Heart right ventricle (tissue), 16 donors: ENCODE measurements at regions not wholly inside any gene's neighbourhood (a gene's known extent, or its start where the extent isn't known, plus 50 kb on each side); places are given as distances from the start of the nearest gene placed in this dataset.
A peak's percentile ranks its signal among the peaks of the same experiment; 100 is the strongest.

Experiments used
- ATAC-seq, 8 donors: fragments of 200-7000 bp; cut with Tn5 transposase; one replicate each; pipeline ENCODE4 v1.9.1; 2020; ENCODE audit warnings: mild to moderate bottlenecking in 8 of 8, moderate library complexity in 8 of 8, moderate number of reproducible peaks in 1 of 8
- DNase-seq, 2 donors: peaks; one replicate each; pipeline ENCODE4 v3.0.0-alpha.2; 2020
- H3K27ac ChIP-seq, 10 donors: fragments of 200-600 bp; sonication (generic) in 2 of 10; one replicate each; pipeline versions ENCODE4 v1.5.0 to v1.8.0; 2020 to 2022; ENCODE audit warnings: mild to moderate bottlenecking in 3 of 10
- H3K27me3 ChIP-seq, 7 donors: fragments of 200-600 bp; one replicate each; pipeline ENCODE4 v1.8.0; 2021 to 2022; ENCODE audit warnings: mild to moderate bottlenecking in 2 of 7
- H3K36me3 ChIP-seq, 9 donors: fragments of 200-600 bp; sonication (generic) in 1 of 9; one replicate each; pipeline versions ENCODE4 v1.5.0 to v1.8.0; 2020 to 2022; ENCODE audit warnings: mild to moderate bottlenecking in 2 of 9
- H3K4me1 ChIP-seq, 9 donors: fragments of 200-600 bp; sonication (generic) in 1 of 9; one replicate each; pipeline versions ENCODE4 v1.5.0 to v1.8.0; 2020 to 2022; ENCODE audit warnings: mild to moderate bottlenecking in 4 of 9
- H3K4me3 ChIP-seq, 10 donors: fragments of 200-600 bp; sonication (generic) in 2 of 10; one replicate each; pipeline versions ENCODE4 v1.5.0 to v1.8.0; 2020 to 2022; ENCODE audit warnings: mild to moderate bottlenecking in 7 of 10, moderate library complexity in 2 of 10
- H3K9me3 ChIP-seq, 11 donors: fragments of 200-600 bp in 10 of 11; sonication (generic) in 2 of 11; one replicate each; pipeline versions ENCODE4 v1.5.0 to v1.8.0; 2013 to 2022; ENCODE audit warnings: mild to moderate bottlenecking in 2 of 11, control low read depth in 1 of 11, moderate library complexity in 1 of 11
- CTCF ChIP-seq, 9 donors: fragments of 200-600 bp; sonication (generic) in 2 of 9; IDR thresholded peaks; one replicate each; pipeline versions ENCODE4 v1.5.0 to v1.8.0; 2021 to 2022; ENCODE audit warnings: antibody characterized with exemption in 9 of 9, mild to moderate bottlenecking in 5 of 9, moderate library complexity in 1 of 9
- WGBS, 2 donors: extraction: QIAGEN DNeasy Blood & Tissue Kit; methylation state at CpG; one replicate each; pipeline ENCODE4 v1.1.7; 2013; ENCODE audit warnings: inconsistent platforms in 1 of 2; 5-methylcytosine and 5-hydroxymethylcytosine counted together
- intact Hi-C, 10 donors: fragments of 100-400 bp; cut with DNase I; formaldehyde crosslinking; loops; one replicate each; pipeline versions ENCODE4 v1.11.1 to v1.14.2; 2022
- donor health status: Arrhythmogenic right ventricular cardiomyopathy.
- donor health status: ischemic (EF 13 %, LVEDD 7.1; RV severe dilation, severe dysfunction).
- donor health status: healthy with polysubstance abuse.
- donor health status: DM: no; HTN: yes; CAD: no.
- donor health status: DM: no; HTN: no; CAD: no.
- donor health status: ischemic (EF 25% LVEDD 6.9; RV normal size, moderate dysfunction).
- donor health status: ischemic (EF 25% LVEDD 5.7; RV mildly dilated, moderate dysfunction).
- donor health status: healthy.
- donor health status: DM: yes; HTN: yes; CAD: no.
- donor health status: Ischemic cardiomyopathy.
- donor health status: ischemic (EF 35%, LVEDD 5.7; RV mildly dilated, moderate dysfunction).
- donor health status: nonischemic (EF 11% LVEDD 7.7; RV severe dilation, severe dysfunction).
- donor health status: DM: yes; HTN: yes; CAD: no.
- donor health status: PGD.
- donor health status: ischemic (EF 29% LVEDD 5.4; RV normal size, mild dysfunction).
- donor health status: nonischemic (EF 23%, LVEDD 6.1; RV moderate dilation, normal function).

- Histone ChIP-seq H3K27ac (peak overlapping the region in 9 of 10 donors; percentile 26 to 72 (median 53)), H3K9me3 (no peaks in the 10 kb centered on the region), H3K4me3 (peak overlapping the region in 4 of 10 donors; percentile 1 to 22 (median 17)), H3K36me3 (no peaks in the 10 kb centered on the region), H3K4me1 (peaks cover 11 to 34% (median 28%) of the 10 kb centered on the region in 9 donors), H3K27me3 (peaks cover 0 to 27% (median 4%) of the 10 kb centered on the region in 7 donors)
- 30 to 41% methylated on average over 26 of the region's 26 CpGs for WGBS, 2 donors
- DNase-seq, result peak; percentile 41 to 45
- TF ChIP-seq CTCF (IDR thresholded peaks at IDR 0.05), result no peak
- intact Hi-C loops, result no loop called here
- ATAC-seq, result peak; percentile 75 to 94 (median 90)
These were observed 232.0 kb downstream of the ENGASE start for GRCh38 chr17:79306424-79307318.

DNA sequence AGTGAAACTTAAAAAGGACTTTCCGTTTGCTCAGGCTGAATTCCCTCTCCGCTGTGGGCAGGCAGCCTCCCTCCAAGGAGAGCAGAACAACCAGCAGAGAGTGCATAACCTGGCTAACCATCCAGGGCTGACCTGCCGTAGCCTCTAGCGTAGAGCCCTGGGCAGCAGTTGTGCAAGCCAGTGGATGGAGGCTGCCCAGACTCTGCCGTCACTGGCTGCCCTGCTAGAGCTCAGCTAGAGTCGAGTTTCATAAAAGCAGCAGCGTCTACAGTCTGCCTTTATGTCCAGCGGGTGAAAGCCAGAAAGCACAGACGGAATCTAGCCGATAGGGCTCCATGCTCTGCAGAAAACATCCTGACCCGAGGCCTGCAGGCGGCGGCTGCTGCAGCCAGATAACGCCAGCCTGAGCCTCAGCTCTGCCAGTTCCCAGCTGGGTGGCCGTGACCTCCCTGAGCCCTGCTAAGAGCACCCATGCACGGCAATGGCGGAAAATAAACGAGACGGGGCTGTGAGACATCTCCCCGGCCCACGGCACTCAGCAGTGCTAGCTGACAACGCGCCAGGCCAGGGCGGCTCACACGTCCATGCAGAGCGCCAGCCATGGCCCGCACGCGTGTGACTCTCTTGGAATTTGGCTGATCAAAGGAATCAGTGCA lies 231.3 kb downstream of the ENGASE start:
- ATAC-seq (peak; percentile 20 to 86 (median 70)), DNase-seq (peak; percentile 6 to 26)
- Histone ChIP-seq H3K27me3 (peaks cover 0 to 23% (median 4%) of the 10 kb centered on the region in 7 donors), H3K27ac (peak overlapping the region in 9 of 10 donors; percentile 26 to 72 (median 53)), H3K4me3 (peak overlapping the region in 5 of 10 donors; percentile 1 to 22 (median 16)), H3K9me3 (no peaks in the 10 kb centered on the region), H3K4me1 (peaks cover 11 to 34% (median 28%) of the 10 kb centered on the region in 9 donors), H3K36me3 (no peaks in the 10 kb centered on the region)
- TF ChIP-seq CTCF (IDR thresholded peaks at IDR 0.05), result peak in 1 of 9 donors; percentile 14
- WGBS, 2 donors, result 39 to 45% methylated on average over 29 of the region's 29 CpGs
- intact Hi-C loops, result no loop called here

- Histone ChIP-seq H3K9me3 (no peaks in the 10 kb centered on the region), H3K27me3 (peaks cover 0 to 23% (median 5%) of the 10 kb centered on the region in 7 donors), H3K4me1 (peaks cover 11 to 34% (median 28%) of the 10 kb centered on the region in 9 donors), H3K36me3 (no peaks in the 10 kb centered on the region), H3K27ac (peak overlapping the region in 4 of 10 donors; percentile 53 to 72 (median 58)), H3K4me3 (no peak overlapping the region)
- intact Hi-C loops, result no loop called here
- no peak for ATAC-seq
- TF ChIP-seq CTCF (IDR thresholded peaks at IDR 0.05), result no peak
- DNase-seq, result no peak
- 51 to 52% methylated on average over 10 of the region's 10 CpGs for WGBS, 2 donors
These were observed 230.7 kb downstream of the ENGASE start for GRCh38 chr17:79305376-79305767.

- DNase-seq, result no peak
- intact Hi-C loops, result no loop called here
- TF ChIP-seq CTCF (IDR thresholded peaks at IDR 0.05), result no peak
- H3K4me3 ChIP-seq, result no peak overlapping the region
- peaks cover 11 to 34% (median 28%) of the 10 kb centered on the region in 9 donors for H3K4me1 ChIP-seq
- H3K9me3 ChIP-seq, result no peaks in the 10 kb centered on the region
- no peak for ATAC-seq
- H3K27ac ChIP-seq, result no peak overlapping the region
- no peaks in the 10 kb centered on the region for H3K36me3 ChIP-seq
- H3K27me3 ChIP-seq, result peaks cover 0 to 21% (median 10%) of the 10 kb centered on the region in 7 donors
- 38 to 40% methylated on average over 13 of the region's 13 CpGs for WGBS, 2 donors
These were observed 230.3 kb downstream of the ENGASE start for GRCh38 chr17:79304884-79305283.
